Skeletal muscle tissue (tissue), 4 donors: ENCODE measurements at regions not wholly inside any gene's neighbourhood (a gene's known extent, or its start where the extent isn't known, plus 50 kb on each side); places are given as distances from the start of the nearest gene placed in this dataset. TPM values are rescaled to one million over a fixed set of nuclear protein-coding genes. Genes with fewer than 3 reads are reported as not detected.

Experiments used
- H3K27ac ChIP-seq: one replicate; pipeline ENCODE4 v1.7.0; 2013; ENCODE audit warnings: mild to moderate bottlenecking, low read depth, low read length, inconsistent platforms
- H3K27me3 ChIP-seq, 3 donors: one replicate each; pipeline ENCODE4 v1.7.0; 2013; ENCODE audit warnings: low read length in 3 of 3; ENCODE audit not compliant: control insufficient read depth in 3 of 3, insufficient read depth in 3 of 3
- H3K36me3 ChIP-seq, 3 donors: one replicate each; pipeline ENCODE4 v1.7.0; 2013; ENCODE audit warnings: low read length in 3 of 3; ENCODE audit not compliant: control insufficient read depth in 3 of 3, insufficient read depth in 3 of 3
- H3K4me1 ChIP-seq, 3 donors: one replicate each; pipeline ENCODE4 v1.7.0; 2013; ENCODE audit warnings: low read length in 3 of 3, mild to moderate bottlenecking in 3 of 3; ENCODE audit not compliant: control insufficient read depth in 3 of 3, insufficient read depth in 3 of 3
- H3K4me3 ChIP-seq, 3 donors: one replicate each; pipeline ENCODE4 v1.7.0; 2013; ENCODE audit warnings: low read length in 3 of 3
- H3K9ac ChIP-seq, 3 donors: one replicate each; pipeline ENCODE4 v1.7.0; 2013; ENCODE audit warnings: low read length in 3 of 3, mild to moderate bottlenecking in 3 of 3, moderate library complexity in 2 of 3, low read depth in 1 of 3
- H3K9me3 ChIP-seq, 3 donors: one replicate each; pipeline ENCODE4 v1.7.0; 2013; ENCODE audit warnings: low read length in 3 of 3; ENCODE audit not compliant: control insufficient read depth in 3 of 3
- small RNA-seq: library from RNA; depleted of rRNA; stranded (forward); fragments of <200 nt; gene quantifications from one replicate; pipeline ENCODE3, GENCODE V24; 2014
- donor health status: Osteomylitis.

GRCh38 chr4:86542319-86543027 lies 51.6 kb upstream of the PTPN13 start:
- H3K27me3 ChIP-seq = peaks cover 0 to 3% (median 2%) of the 10 kb centered on the region in 3 donors
- H3K4me1 ChIP-seq = no peaks in the 10 kb centered on the region
- no peak overlapping the region for H3K4me3 ChIP-seq
- H3K9ac ChIP-seq = no peak overlapping the region
- H3K36me3 ChIP-seq = no peaks in the 10 kb centered on the region
- no peaks in the 10 kb centered on the region for H3K9me3 ChIP-seq
- no peak overlapping the region for H3K27ac ChIP-seq

GRCh38 chr4:86543080-86543479 lies 51.0 kb upstream of the PTPN13 start:
- Histone ChIP-seq H3K4me1 (no peaks in the 10 kb centered on the region), H3K36me3 (no peaks in the 10 kb centered on the region), H3K27ac (no peak overlapping the region), H3K4me3 (no peak overlapping the region), H3K27me3 (peaks cover 0 to 3% (median 2%) of the 10 kb centered on the region in 3 donors), H3K9ac (no peak overlapping the region), H3K9me3 (no peaks in the 10 kb centered on the region)

GRCh38 chr4:86543560-86544309 lies 50.4 kb upstream of the PTPN13 start:
- Histone ChIP-seq H3K27me3 (peaks cover 0 to 3% (median 2%) of the 10 kb centered on the region in 3 donors), H3K27ac (no peak overlapping the region), H3K36me3 (no peaks in the 10 kb centered on the region), H3K9ac (no peak overlapping the region), H3K4me1 (no peaks in the 10 kb centered on the region), H3K4me3 (no peak overlapping the region), H3K9me3 (no peaks in the 10 kb centered on the region)

GRCh38 chr4:86544310-86544966 lies 49.7 kb upstream of the PTPN13 start:
- Histone ChIP-seq H3K9me3 (no peaks in the 10 kb centered on the region), H3K4me1 (no peaks in the 10 kb centered on the region), H3K27ac (no peak overlapping the region), H3K36me3 (no peaks in the 10 kb centered on the region), H3K9ac (no peak overlapping the region), H3K4me3 (no peak overlapping the region), H3K27me3 (peaks cover 0 to 3% (median 2%) of the 10 kb centered on the region in 3 donors)

Small RNA genes in the stretch of these regions (small RNA-seq; reads per million reads assigned to genes)
- gene MIR4452 = not detected
